A549 (cell line): ENCODE measurements at regions not wholly inside any gene's neighbourhood (a gene's known extent, or its start where the extent isn't known, plus 50 kb on each side); places are given as distances from the start of the nearest gene placed in this dataset.

ENCODE experiments used
- CEBPB ChIP-seq, 2 experiments: fragments of >200 bp in 1 of 2; sonication (Bioruptor Twin) in 1 of 2; formaldehyde crosslinking in 1 of 2; IDR thresholded peaks; 2 replicates each; pipeline ENCODE4 v1.6.1; 2012 to 2016
- CTCF ChIP-seq: fragments of >200 bp; sonication (Bioruptor Twin); formaldehyde crosslinking; IDR thresholded peaks from 3 replicates; pipeline ENCODE4 v1.5.1; 2016
- POLR2A ChIP-seq: IDR thresholded peaks from 2 replicates; pipeline ENCODE4 v1.6.1; 2012; ENCODE audit warnings: mild to moderate bottlenecking, low read length
- USF2 ChIP-seq: fragments of 450-650 bp; IDR thresholded peaks from 2 replicates; pipeline ENCODE4 v1.6.1; 2014; ENCODE audit warnings: antibody characterized with exemption

- TF ChIP-seq USF2, result no peak
- no peak for TF ChIP-seq CTCF
- TF ChIP-seq CEBPB (IDR thresholded peaks at IDR 0.05), result no peak
- TF ChIP-seq POLR2A, result no peak
Observed at GRCh38 chr11:92101920-92102319, 122.7 kb upstream of the FAT3 start.
